DMS 273 (cell line): ENCODE measurements at regions not wholly inside any gene's neighbourhood (a gene's known extent, or its start where the extent isn't known, plus 50 kb on each side); places are given as distances from the start of the nearest gene placed in this dataset.
"Not testable (repeated sequence)": the region's sequence is repeated elsewhere in the genome, so short reads cannot be mapped to it uniquely, and the experiment has no call there.

ENCODE experiments used
- DNase-seq: peaks from one replicate; lab custom pipeline; 2025; ENCODE audit not compliant: unreplicated experiment; lab: John Stamatoyannopoulos, UW

DNA sequence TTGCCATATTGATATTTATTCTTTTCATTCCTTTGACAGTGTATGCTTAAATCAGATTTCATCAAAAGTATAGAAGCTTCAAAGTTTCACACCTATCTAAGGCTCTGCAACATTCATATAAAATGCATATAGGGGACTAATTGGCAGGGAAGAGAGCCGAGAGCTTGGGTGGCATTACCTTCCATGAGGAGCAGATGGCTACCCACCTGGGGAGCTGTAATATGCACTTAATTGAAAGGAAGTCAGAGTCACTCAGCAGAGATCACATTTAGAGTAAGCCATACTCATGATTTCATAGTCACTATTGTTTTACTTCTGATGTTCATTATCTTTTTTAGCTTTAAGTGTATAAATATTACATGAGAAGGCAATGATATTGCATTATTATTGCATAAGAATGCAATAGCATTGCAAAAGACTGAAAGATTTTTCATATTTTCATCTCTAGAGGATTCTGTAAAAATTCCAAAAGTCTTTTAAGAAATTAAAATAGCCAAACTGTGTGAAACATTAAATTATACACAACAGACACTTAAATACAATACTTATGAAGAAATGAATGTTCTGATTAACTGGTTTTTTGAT, 1305.2 kb downstream of the EPHA7 start:
- DNase-seq, result peak; percentile 59

- DNase-seq, result no peak
These were observed 1308.0 kb downstream of the EPHA7 start for GRCh38 chr6:92111386-92111785.

DNA sequence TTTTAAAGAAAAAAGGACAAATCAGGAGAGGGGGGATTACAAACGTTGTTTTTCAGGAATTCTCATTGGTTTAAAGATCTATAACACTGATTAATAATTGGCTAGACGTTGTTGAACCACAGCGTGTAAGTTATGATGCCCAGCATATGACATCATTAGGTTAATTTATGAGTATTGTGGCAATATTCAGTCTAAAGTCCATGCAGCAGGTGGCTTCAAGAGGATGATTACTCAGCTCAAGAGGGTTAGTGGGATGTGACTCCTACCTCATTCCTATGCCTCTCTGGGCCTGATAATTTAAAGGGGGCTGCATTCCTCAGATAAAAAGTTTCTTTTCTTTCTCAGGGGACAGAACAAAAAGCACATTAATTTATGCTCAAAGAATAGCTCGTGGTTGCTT, 1309.0 kb downstream of the EPHA7 start:
- no peak for DNase-seq

- no peak for DNase-seq
These were observed 1309.4 kb downstream of the EPHA7 start for GRCh38 chr6:92109956-92110355.

DNA sequence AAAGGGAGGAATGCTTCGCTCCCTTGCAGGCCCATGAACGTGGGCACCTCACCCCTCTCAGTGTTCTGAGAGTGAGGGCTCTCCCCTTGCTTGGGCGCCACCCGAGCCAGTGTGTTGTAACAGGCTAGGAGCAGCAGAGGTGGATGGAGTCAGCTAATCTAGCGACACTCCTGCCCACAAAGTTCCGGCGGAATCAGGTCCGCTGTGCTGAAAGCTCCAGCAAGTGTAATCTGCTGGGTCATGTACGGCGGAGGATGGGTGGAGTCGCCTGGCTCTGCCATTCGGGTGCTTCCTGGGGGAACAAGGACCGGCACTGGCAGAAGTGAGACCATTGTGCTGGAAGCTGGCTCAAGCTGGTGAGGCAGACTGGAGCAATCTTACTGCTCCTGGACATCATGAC, 1310.1 kb downstream of the EPHA7 start:
- no peak for DNase-seq

- no peak for DNase-seq
These were observed 1332.6 kb downstream of the EPHA7 start for GRCh38 chr6:92086750-92087149.

DNA sequence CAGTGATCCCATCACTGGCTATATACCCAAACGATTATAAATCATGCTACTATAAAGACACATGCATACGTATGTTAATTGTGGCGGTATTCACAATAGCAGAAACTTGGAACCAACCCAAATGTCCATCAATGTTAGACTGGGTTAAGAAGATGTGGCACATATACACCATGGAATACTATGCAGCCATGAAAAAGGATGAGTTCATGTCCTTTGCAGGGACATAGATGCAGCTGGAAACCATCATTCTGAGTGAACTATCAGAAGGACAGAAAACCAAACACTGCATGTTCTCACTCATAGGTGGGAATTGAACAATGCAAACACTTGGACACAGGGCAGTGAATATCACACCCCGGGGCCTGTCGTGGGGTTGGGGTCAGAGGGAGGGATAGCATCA, 1335.4 kb downstream of the EPHA7 start:
- not testable (repeated sequence) for DNase-seq

GRCh38 chr6:92072387-92072786, 1347.0 kb downstream of the EPHA7 start:
- no peak for DNase-seq

GRCh38 chr6:92069781-92070180, 1349.6 kb downstream of the EPHA7 start:
- DNase-seq, result no peak

- no peak for DNase-seq
These were observed 1366.8 kb downstream of the EPHA7 start for GRCh38 chr6:92052513-92052912.

- DNase-seq, result no peak
These were observed 1369.1 kb downstream of the EPHA7 start for GRCh38 chr6:92050216-92050615.

DNA sequence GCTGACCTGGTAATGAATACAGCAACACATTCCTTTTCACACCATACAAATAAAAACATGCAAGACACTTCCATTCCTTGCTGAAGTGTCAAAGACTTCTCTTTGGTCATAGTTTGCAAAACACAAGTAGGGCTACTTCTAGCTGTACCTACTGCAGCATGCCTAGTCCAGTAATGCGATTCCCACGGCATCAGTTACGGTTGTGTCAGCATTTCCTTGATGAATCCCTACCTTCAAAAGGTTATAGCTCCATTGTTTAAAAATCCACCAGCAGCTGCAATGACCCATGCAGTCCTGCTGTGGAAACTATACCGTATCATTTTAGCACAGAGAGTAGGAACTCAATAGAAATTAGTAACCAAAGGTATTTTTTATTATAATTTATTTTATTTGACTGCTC, 1371.5 kb downstream of the EPHA7 start:
- no peak for DNase-seq

DNA sequence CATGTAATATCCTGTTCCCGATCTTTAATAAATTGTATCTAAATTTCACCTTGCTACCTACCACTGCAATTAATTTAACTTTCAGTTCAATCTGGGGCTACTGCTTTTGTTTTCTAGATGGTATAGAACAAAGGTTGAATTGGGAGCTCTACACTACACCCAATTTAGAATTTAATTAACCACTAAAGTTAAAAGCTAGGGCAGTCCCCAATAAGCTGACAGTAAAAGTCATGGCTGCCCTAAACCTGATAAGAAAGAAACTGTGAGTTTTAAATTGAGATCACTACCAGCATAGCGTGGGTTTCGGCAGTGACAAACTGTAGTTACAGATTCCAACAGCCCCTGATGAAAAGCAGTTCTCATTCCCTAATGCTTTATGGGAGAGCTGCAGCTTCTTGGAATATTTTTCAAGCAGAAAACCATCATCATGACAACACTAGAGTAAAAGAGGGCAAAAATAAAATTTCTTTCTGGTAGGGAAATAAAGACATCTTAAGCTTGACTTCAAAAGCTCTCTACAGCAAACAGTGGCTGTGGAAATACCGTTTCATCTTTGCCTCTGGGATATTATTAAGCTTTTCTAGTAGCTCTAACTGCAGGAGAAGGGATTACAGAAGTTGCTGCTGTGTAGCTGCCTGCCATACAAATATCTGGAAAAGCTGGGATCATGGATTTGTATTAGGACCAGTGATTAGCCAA, 1372.1 kb downstream of the EPHA7 start:
- DNase-seq, result no peak

DNA sequence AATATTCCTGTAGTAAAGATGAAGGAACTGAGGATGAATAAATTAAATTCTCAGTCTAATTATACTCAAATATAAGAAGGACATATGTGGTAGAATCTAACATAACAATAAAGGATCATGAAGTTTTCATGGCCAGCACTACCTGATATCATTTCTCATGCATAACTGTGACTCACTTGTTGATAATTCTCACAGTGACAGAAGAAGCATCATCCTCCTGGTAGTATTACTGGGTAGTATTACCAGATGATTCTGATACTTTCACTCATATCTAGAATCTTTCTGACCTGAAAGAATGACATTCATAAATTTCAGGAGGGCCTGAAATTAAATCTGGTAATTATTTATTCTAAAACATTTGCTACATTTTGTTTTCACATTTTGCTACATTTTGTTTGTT, 1375.0 kb downstream of the EPHA7 start:
- no peak for DNase-seq

- no peak for DNase-seq
These were observed 1375.6 kb downstream of the EPHA7 start for GRCh38 chr6:92043777-92044176.

GRCh38 chr6:92026878-92027277, 1392.5 kb downstream of the EPHA7 start:
- no peak for DNase-seq

DNA sequence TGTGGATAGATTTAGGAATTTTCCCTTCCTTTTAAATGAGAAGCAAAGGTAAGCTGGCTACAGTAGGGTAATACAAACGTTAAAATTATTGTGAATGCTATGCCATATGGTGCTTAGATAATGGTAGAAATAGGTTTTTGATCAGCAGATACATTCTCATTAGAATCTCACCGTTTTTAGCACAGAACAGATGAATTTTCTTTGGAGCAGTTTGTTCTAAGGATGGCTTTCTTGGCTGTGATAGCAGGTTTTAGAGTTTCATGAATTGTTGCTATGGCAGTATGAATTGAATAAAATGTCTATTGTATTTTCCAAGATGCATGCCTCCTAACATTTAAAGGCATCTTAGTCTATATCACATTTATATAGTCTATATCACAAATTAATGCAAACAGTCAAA, 1394.5 kb downstream of the EPHA7 start:
- no peak for DNase-seq

GRCh38 chr6:92024110-92024509, 1395.2 kb downstream of the EPHA7 start:
- no peak for DNase-seq

GRCh38 chr6:92023410-92023966, 1395.9 kb downstream of the EPHA7 start:
- DNase-seq, result no peak

DNA sequence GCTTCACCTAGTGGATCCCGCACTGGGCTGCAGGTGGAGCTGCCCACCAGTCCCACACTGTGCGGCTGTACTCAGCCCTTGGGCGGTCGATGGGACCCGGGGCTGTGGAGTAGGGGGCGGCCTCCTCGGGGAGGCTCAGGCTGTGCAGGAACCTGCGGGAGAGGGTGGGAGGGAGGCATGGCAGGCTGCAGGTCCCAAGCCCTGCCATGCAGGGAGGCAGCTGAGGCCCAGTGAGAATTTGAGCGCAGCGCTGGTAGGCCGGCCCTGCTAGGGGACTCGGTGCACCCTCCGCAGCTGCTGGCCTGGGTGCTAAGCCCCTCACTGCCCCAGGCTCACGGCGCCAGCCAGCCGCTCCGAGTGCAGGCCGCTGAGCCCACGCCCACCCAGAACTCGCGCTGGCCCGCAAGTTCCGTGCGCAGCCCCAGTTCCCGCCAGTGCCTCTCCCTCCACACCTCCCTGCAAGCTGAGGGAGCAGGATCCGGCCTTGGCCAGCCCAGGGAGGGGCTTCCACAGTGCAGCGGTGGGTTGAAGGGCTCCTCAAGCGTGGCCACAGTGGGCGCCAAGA, 1407.6 kb downstream of the EPHA7 start:
- DNase-seq, result no peak

DNA sequence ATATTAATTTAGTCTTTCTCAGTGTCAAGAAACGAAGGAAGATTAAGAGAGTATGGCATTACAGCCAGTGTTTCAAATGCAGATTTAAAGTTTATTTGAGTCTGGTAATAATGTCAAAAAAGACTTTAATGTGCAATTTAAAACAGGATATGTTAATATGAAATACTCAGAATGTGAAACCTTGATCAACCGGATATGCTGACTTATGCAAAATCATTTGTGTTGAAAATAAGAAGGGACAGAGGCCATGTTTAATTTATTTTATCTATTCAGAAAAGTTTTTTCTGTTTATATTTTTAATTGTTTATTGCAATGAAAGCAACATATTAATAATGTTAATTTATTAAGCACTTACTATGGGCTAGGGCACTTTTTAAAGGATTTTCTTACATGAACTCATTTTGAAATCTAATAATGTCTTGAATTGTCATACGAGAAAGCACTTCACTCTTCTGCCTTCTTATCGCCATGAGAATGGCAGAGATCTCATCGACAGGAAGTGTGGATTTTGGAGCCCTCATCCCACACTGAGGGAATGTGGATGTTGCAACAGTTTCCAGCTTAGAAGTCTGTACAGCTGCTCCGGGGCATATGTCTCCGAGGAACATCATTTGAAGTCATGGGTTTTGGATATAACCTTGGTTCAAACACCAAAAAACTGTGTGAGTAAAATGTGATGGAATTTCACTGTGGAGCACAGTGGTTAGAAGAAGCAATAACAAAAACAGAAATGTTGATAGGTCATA, 1410.4 kb downstream of the EPHA7 start:
- DNase-seq, result no peak

- no peak for DNase-seq
These were observed 1413.2 kb upstream of the MAP3K7 start for GRCh38 chr6:92000112-92000511.
